ENCODE measurements at regions not wholly inside any gene's neighbourhood (a gene's known extent, or its start where the extent isn't known, plus 50 kb on each side); places are given as distances from the start of the nearest gene placed in this dataset.

GRCh38 chr4:149975172-149975571 is 103.1 kb upstream of the DCLK2 start:
- 76 to 80% methylated on average over 1 of the region's 1 CpG for WGBS, 2 donors
- Histone ChIP-seq H3K4me1 (ENCODE audit: control insufficient read depth in 2 of 2, insufficient read depth in 2 of 2, low read length in 1 of 2) (no peaks in the 10 kb centered on the region), H3K27ac (ENCODE audit: low read depth in 2 of 2, low read length in 1 of 2) (no peak overlapping the region), H3K27me3 (ENCODE audit: control insufficient read depth in 1 of 2, insufficient read depth in 2 of 2, low read length in 2 of 2) (no peaks in the 10 kb centered on the region), H3K4me3 (ENCODE audit: low read depth in 1 of 2, low read length in 2 of 2) (no peak overlapping the region), H3K9me3 (ENCODE audit: control insufficient read depth in 2 of 2, insufficient read depth in 1 of 2, low read depth in 1 of 2, low read length in 1 of 2) (no peaks in the 10 kb centered on the region), H3K36me3 (ENCODE audit: control insufficient read depth in 2 of 2, insufficient read depth in 2 of 2, low read length in 1 of 2) (no peaks in the 10 kb centered on the region)

- Histone ChIP-seq H3K9me3 (ENCODE audit: control insufficient read depth in 2 of 2, insufficient read depth in 1 of 2, low read depth in 1 of 2, low read length in 1 of 2) (no peaks in the 10 kb centered on the region), H3K36me3 (ENCODE audit: control insufficient read depth in 2 of 2, insufficient read depth in 2 of 2, low read length in 1 of 2) (no peaks in the 10 kb centered on the region), H3K27ac (ENCODE audit: low read depth in 2 of 2, low read length in 1 of 2) (no peak overlapping the region), H3K27me3 (ENCODE audit: control insufficient read depth in 1 of 2, insufficient read depth in 2 of 2, low read length in 2 of 2) (no peaks in the 10 kb centered on the region), H3K4me1 (ENCODE audit: control insufficient read depth in 2 of 2, insufficient read depth in 2 of 2, low read length in 1 of 2) (no peaks in the 10 kb centered on the region), H3K4me3 (ENCODE audit: low read depth in 1 of 2, low read length in 2 of 2) (no peak overlapping the region)
- WGBS, 2 donors, result 68 to 71% methylated on average over 7 of the region's 7 CpGs
Measured at GRCh38 chr4:149980121-149980682, 98.0 kb upstream of the DCLK2 start.

GRCh38 chr4:149980941-149981340 is 97.3 kb upstream of the DCLK2 start:
- no peaks in the 10 kb centered on the region for H3K9me3 ChIP-seq (ENCODE audit: control insufficient read depth in 2 of 2, insufficient read depth in 1 of 2, low read depth in 1 of 2, low read length in 1 of 2)
- no peak overlapping the region for H3K27ac ChIP-seq (ENCODE audit: low read depth in 2 of 2, low read length in 1 of 2)
- no peaks in the 10 kb centered on the region for H3K4me1 ChIP-seq (ENCODE audit: control insufficient read depth in 2 of 2, insufficient read depth in 2 of 2, low read length in 1 of 2)
- WGBS, 2 donors, result 19 to 21% methylated on average over 6 of the region's 6 CpGs
- H3K27me3 ChIP-seq (ENCODE audit: control insufficient read depth in 1 of 2, insufficient read depth in 2 of 2, low read length in 2 of 2), result no peaks in the 10 kb centered on the region
- no peak overlapping the region for H3K4me3 ChIP-seq (ENCODE audit: low read depth in 1 of 2, low read length in 2 of 2)
- H3K36me3 ChIP-seq (ENCODE audit: control insufficient read depth in 2 of 2, insufficient read depth in 2 of 2, low read length in 1 of 2), result no peaks in the 10 kb centered on the region

DNA sequence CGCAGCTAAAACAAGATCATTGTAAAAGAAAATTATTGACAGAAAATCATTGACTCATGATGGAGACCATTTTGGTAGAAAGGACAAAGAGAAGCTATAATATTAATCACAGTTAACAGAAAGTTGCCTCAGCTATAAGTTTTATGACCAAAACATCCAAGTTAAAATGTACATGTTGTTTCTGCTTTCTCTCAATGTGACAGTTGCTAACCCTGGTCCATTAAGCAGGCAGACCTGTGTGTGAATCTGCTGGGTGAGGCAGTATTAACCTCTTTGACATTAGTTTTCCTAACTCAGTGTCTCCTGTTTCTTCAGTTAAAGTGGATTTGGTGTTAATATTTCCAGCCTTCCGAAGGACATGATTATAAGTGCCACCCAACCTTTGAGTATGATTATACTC is 94.8 kb upstream of the DCLK2 start:
- Histone ChIP-seq H3K4me3 (ENCODE audit: low read depth in 1 of 2, low read length in 2 of 2) (no peak overlapping the region), H3K27ac (ENCODE audit: low read depth in 2 of 2, low read length in 1 of 2) (no peak overlapping the region), H3K27me3 (ENCODE audit: control insufficient read depth in 1 of 2, insufficient read depth in 2 of 2, low read length in 2 of 2) (no peaks in the 10 kb centered on the region), H3K36me3 (ENCODE audit: control insufficient read depth in 2 of 2, insufficient read depth in 2 of 2, low read length in 1 of 2) (no peaks in the 10 kb centered on the region), H3K9me3 (ENCODE audit: control insufficient read depth in 2 of 2, insufficient read depth in 1 of 2, low read depth in 1 of 2, low read length in 1 of 2) (no peaks in the 10 kb centered on the region), H3K4me1 (ENCODE audit: control insufficient read depth in 2 of 2, insufficient read depth in 2 of 2, low read length in 1 of 2) (no peaks in the 10 kb centered on the region)
- 94 to 96% methylated on average over 2 of the region's 2 CpGs for WGBS, 2 donors

DNA sequence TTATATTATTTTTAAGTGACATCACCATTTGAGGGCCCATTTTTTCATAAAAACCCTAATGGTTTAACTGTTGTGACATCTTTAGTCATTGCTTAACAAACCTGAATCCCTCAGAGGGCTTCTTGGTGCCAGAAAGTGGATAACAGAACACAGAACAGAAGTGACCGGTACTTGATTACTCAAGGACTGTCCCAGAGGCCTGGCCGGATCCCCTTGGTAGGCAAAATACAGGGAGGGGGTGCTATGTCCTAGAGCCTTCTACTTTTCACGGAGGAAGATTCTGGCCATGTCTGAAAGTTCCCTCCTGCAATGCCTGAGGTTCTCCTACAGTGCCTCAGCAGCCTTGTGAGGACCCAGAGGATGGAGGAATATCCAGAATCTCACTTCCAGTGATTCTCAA is 94.3 kb upstream of the DCLK2 start:
- Histone ChIP-seq H3K27ac (ENCODE audit: low read depth in 2 of 2, low read length in 1 of 2) (no peak overlapping the region), H3K27me3 (ENCODE audit: control insufficient read depth in 1 of 2, insufficient read depth in 2 of 2, low read length in 2 of 2) (no peaks in the 10 kb centered on the region), H3K9me3 (ENCODE audit: control insufficient read depth in 2 of 2, insufficient read depth in 1 of 2, low read depth in 1 of 2, low read length in 1 of 2) (no peaks in the 10 kb centered on the region), H3K4me1 (ENCODE audit: control insufficient read depth in 2 of 2, insufficient read depth in 2 of 2, low read length in 1 of 2) (no peaks in the 10 kb centered on the region), H3K36me3 (ENCODE audit: control insufficient read depth in 2 of 2, insufficient read depth in 2 of 2, low read length in 1 of 2) (no peaks in the 10 kb centered on the region), H3K4me3 (ENCODE audit: low read depth in 1 of 2, low read length in 2 of 2) (no peak overlapping the region)
- WGBS, 2 donors, result 91 to 94% methylated on average over 3 of the region's 3 CpGs

DNA sequence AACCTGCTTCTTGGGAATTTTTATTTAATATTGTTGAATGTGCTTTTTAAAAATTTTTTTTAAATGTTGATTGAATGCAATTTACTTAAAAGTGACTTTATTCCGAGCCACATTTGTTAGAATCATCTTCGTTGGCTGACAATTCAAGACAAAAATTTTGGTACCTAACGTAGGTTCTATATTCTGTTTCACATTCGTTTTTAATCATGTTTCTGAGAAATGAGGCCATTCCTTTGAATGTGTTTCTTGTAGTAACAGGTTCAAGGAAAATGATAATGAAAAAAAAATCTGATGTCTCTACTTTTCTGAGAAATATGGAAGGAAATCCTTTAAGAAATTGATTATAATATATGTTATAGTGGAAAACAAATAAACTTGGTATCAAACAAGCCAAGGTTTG is 92.3 kb upstream of the DCLK2 start:
- Histone ChIP-seq H3K36me3 (ENCODE audit: control insufficient read depth in 2 of 2, insufficient read depth in 2 of 2, low read length in 1 of 2) (no peaks in the 10 kb centered on the region), H3K27ac (ENCODE audit: low read depth in 2 of 2, low read length in 1 of 2) (no peak overlapping the region), H3K9me3 (ENCODE audit: control insufficient read depth in 2 of 2, insufficient read depth in 1 of 2, low read depth in 1 of 2, low read length in 1 of 2) (no peaks in the 10 kb centered on the region), H3K4me3 (ENCODE audit: low read depth in 1 of 2, low read length in 2 of 2) (no peak overlapping the region), H3K27me3 (ENCODE audit: control insufficient read depth in 1 of 2, insufficient read depth in 2 of 2, low read length in 2 of 2) (no peaks in the 10 kb centered on the region), H3K4me1 (ENCODE audit: control insufficient read depth in 2 of 2, insufficient read depth in 2 of 2, low read length in 1 of 2) (no peaks in the 10 kb centered on the region)
- WGBS, 2 donors, result 80 to 85% methylated on average over 4 of the region's 4 CpGs

DNA sequence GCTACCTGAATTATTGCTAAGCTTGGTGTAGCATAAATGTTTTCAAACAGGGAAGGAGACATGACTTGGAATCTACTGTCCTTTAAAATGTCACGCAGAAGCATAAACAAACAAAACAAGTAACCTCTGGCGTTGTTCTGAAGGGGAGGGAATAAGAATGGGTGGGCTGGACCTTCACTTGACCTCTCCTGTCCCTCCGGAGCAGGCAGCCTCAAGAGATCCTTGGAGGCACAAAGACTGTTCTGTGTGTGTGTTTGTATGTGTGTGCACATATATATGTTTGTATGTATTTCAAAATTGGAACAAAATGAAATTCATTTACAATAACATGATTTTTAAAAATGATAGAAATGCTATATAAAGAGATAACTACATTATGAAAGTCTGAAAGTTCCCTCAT is 91.3 kb upstream of the DCLK2 start:
- no peaks in the 10 kb centered on the region for H3K4me1 ChIP-seq (ENCODE audit: control insufficient read depth in 2 of 2, insufficient read depth in 2 of 2, low read length in 1 of 2)
- H3K27me3 ChIP-seq (ENCODE audit: control insufficient read depth in 1 of 2, insufficient read depth in 2 of 2, low read length in 2 of 2), result no peaks in the 10 kb centered on the region
- H3K27ac ChIP-seq (ENCODE audit: low read depth in 2 of 2, low read length in 1 of 2), result no peak overlapping the region
- no peaks in the 10 kb centered on the region for H3K36me3 ChIP-seq (ENCODE audit: control insufficient read depth in 2 of 2, insufficient read depth in 2 of 2, low read length in 1 of 2)
- 54 to 59% methylated on average over 3 of the region's 3 CpGs for WGBS, 2 donors
- no peak overlapping the region for H3K4me3 ChIP-seq (ENCODE audit: low read depth in 1 of 2, low read length in 2 of 2)
- H3K9me3 ChIP-seq (ENCODE audit: control insufficient read depth in 2 of 2, insufficient read depth in 1 of 2, low read depth in 1 of 2, low read length in 1 of 2), result no peaks in the 10 kb centered on the region

DNA sequence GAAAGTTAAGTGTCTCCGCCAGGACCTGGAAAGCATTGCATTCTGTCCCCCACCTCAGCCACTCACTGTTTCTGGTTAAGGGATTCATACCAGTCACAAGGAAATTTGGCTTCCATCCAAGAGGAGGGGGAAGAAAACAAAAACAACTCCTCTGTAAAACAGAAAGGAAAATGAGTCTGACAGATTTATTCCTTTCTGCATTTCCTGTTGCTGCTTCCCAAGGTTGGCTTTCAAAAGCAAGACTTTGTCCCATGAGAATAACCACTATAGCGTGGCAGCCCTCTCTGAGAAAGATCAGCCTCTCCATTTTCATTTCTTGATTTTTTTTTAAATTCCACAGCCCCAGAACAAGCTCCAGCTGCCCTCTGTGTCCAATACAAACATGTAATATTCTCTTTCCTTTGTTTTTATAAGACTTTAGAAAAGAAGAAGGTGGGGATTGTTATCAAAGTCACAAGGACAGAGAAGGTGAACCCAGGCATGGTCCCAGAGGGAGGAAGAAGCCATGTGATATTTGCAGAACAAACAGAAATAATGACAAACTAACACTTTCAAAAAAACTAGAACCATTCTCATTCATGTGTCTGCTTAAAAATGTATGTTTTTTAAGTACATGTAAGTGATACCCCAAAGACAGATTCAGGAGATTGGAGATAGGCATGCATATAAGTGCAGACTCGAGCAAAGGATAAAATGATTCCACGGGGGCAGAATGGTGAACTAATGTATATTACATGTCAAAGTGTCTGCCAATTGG is 90.7 kb upstream of the DCLK2 start:
- Histone ChIP-seq H3K27ac (ENCODE audit: low read depth in 2 of 2, low read length in 1 of 2) (no peak overlapping the region), H3K36me3 (ENCODE audit: control insufficient read depth in 2 of 2, insufficient read depth in 2 of 2, low read length in 1 of 2) (no peaks in the 10 kb centered on the region), H3K4me1 (ENCODE audit: control insufficient read depth in 2 of 2, insufficient read depth in 2 of 2, low read length in 1 of 2) (no peaks in the 10 kb centered on the region), H3K9me3 (ENCODE audit: control insufficient read depth in 2 of 2, insufficient read depth in 1 of 2, low read depth in 1 of 2, low read length in 1 of 2) (no peaks in the 10 kb centered on the region), H3K4me3 (ENCODE audit: low read depth in 1 of 2, low read length in 2 of 2) (no peak overlapping the region), H3K27me3 (ENCODE audit: control insufficient read depth in 1 of 2, insufficient read depth in 2 of 2, low read length in 2 of 2) (no peaks in the 10 kb centered on the region)
- WGBS, 2 donors, result 75 to 80% methylated on average over 4 of the region's 4 CpGs

DNA sequence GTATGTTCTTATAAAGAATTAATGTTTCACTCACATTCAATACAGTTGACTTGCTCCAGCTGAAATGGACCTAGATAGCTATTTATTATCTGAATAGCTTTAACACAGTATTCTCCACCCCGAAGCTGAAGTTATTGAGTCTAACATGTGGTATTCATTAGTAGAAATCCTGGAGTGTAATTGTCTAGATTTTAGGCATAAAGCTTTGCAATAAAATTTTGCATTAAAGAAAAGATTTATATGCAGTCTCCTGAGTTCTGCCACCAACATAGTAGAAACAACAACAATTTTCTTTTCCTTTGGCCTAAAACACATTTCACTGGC is 90.2 kb upstream of the DCLK2 start:
- 58 to 69% methylated on average over 1 of the region's 1 CpG for WGBS, 2 donors
- Histone ChIP-seq H3K4me3 (ENCODE audit: low read depth in 1 of 2, low read length in 2 of 2) (no peak overlapping the region), H3K27me3 (ENCODE audit: control insufficient read depth in 1 of 2, insufficient read depth in 2 of 2, low read length in 2 of 2) (no peaks in the 10 kb centered on the region), H3K4me1 (ENCODE audit: control insufficient read depth in 2 of 2, insufficient read depth in 2 of 2, low read length in 1 of 2) (no peaks in the 10 kb centered on the region), H3K36me3 (ENCODE audit: control insufficient read depth in 2 of 2, insufficient read depth in 2 of 2, low read length in 1 of 2) (no peaks in the 10 kb centered on the region), H3K9me3 (ENCODE audit: control insufficient read depth in 2 of 2, insufficient read depth in 1 of 2, low read depth in 1 of 2, low read length in 1 of 2) (no peaks in the 10 kb centered on the region), H3K27ac (ENCODE audit: low read depth in 2 of 2, low read length in 1 of 2) (no peak overlapping the region)

DNA sequence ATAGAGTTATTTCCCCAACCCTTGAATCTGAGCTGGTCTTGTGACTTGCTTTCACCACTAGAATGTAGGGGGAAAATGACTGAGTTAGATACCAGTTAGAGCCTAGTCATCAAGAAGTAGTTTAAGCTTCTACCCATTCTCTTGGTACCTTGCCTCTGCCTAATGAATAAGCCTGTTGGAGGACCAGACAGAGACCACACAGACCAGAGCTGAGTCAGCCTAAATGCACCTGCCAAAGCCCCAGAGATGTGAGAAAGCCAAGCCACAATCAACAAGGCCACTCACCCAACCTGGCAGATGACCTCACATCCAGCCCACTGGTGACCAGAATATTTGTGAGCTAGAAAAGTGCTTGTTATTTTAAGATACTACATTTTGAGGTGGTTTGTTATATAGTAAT is 85.2 kb upstream of the DCLK2 start:
- H3K27ac ChIP-seq (ENCODE audit: low read depth in 2 of 2, low read length in 1 of 2), result no peak overlapping the region
- H3K4me3 ChIP-seq (ENCODE audit: low read depth in 1 of 2, low read length in 2 of 2), result no peak overlapping the region
- peaks cover 0 to 2% of the 10 kb centered on the region in 2 donors for H3K4me1 ChIP-seq (ENCODE audit: control insufficient read depth in 2 of 2, insufficient read depth in 2 of 2, low read length in 1 of 2)
- H3K9me3 ChIP-seq (ENCODE audit: control insufficient read depth in 2 of 2, insufficient read depth in 1 of 2, low read depth in 1 of 2, low read length in 1 of 2), result no peaks in the 10 kb centered on the region
- no peaks in the 10 kb centered on the region for H3K36me3 ChIP-seq (ENCODE audit: control insufficient read depth in 2 of 2, insufficient read depth in 2 of 2, low read length in 1 of 2)
- H3K27me3 ChIP-seq (ENCODE audit: control insufficient read depth in 1 of 2, insufficient read depth in 2 of 2, low read length in 2 of 2), result no peaks in the 10 kb centered on the region
